KMS-11 (cell line): ENCODE measurements at regions not wholly inside any gene's neighbourhood (a gene's known extent, or its start where the extent isn't known, plus 50 kb on each side); places are given as distances from the start of the nearest gene placed in this dataset.

Source experiments
- H2AFZ ChIP-seq: fragments of 200-600 bp; sonication (generic); 2 replicates; pipeline ENCODE4 v1.6.1; 2016; ENCODE audit warnings: antibody characterized with exemption, mixed run types, low read depth
- H3K27ac ChIP-seq: fragments of 200-600 bp; sonication (generic); 2 replicates; pipeline ENCODE4 v1.6.1; 2016; ENCODE audit warnings: mild to moderate bottlenecking, mixed run types
- H3K27me3 ChIP-seq: fragments of 200-600 bp; sonication (generic); 2 replicates; pipeline ENCODE4 v1.6.1; 2017; ENCODE audit warnings: mild to moderate bottlenecking, low read depth, mixed run types, moderate library complexity; ENCODE audit not compliant: insufficient read depth
- H3K36me3 ChIP-seq: fragments of 200-600 bp; sonication (generic); 2 replicates; pipeline ENCODE4 v1.6.1; 2017; ENCODE audit warnings: mild to moderate bottlenecking, mixed run types; ENCODE audit not compliant: insufficient read depth
- H3K4me1 ChIP-seq: fragments of 200-600 bp; sonication (generic); 2 replicates; pipeline ENCODE4 v1.6.1; 2016; ENCODE audit warnings: mild to moderate bottlenecking, low read depth, mixed run types; ENCODE audit not compliant: poor library complexity, severe bottlenecking
- H3K4me2 ChIP-seq: fragments of 200-600 bp; sonication (generic); 2 replicates; pipeline ENCODE4 v1.7.0; 2016; ENCODE audit warnings: mild to moderate bottlenecking, mixed run types
- H3K4me3 ChIP-seq: fragments of 200-600 bp; sonication (generic); IDR thresholded peaks from 2 replicates; pipeline ENCODE4 v1.6.1; 2017; ENCODE audit warnings: low read depth, low read length, mixed read lengths; ENCODE audit not compliant: insufficient read depth
- H3K79me2 ChIP-seq: fragments of 200-600 bp; sonication (generic); 2 replicates; pipeline ENCODE4 v1.6.1; 2016; ENCODE audit warnings: low read depth, mixed run types; ENCODE audit not compliant: insufficient read depth
- H3K9ac ChIP-seq: fragments of 200-600 bp; sonication (generic); 2 replicates; pipeline ENCODE4 v1.6.1; 2016; ENCODE audit warnings: mild to moderate bottlenecking, mixed run types
- H4K20me1 ChIP-seq: fragments of 200-600 bp; sonication (generic); 2 replicates; pipeline ENCODE4 v1.6.1; 2016; ENCODE audit warnings: mild to moderate bottlenecking, mixed run types; ENCODE audit not compliant: insufficient read depth
- TF ChIP-seq, protein P1 (sequence below): fragments of 200-600 bp; sonication (generic); conservative IDR thresholded peaks from 2 replicates; pipeline ENCODE4 v1.6.1; 2017; ENCODE audit warnings: low read depth, mild to moderate bottlenecking, antibody characterized with exemption, low read length, moderate library complexity, mixed read lengths

- peaks cover 10% of the 10 kb centered on the region; the same call in 1 of the 2 replicates for H3K27me3 ChIP-seq
- H3K79me2 ChIP-seq = no peaks in the 10 kb centered on the region
- TF ChIP-seq, protein P1, sequence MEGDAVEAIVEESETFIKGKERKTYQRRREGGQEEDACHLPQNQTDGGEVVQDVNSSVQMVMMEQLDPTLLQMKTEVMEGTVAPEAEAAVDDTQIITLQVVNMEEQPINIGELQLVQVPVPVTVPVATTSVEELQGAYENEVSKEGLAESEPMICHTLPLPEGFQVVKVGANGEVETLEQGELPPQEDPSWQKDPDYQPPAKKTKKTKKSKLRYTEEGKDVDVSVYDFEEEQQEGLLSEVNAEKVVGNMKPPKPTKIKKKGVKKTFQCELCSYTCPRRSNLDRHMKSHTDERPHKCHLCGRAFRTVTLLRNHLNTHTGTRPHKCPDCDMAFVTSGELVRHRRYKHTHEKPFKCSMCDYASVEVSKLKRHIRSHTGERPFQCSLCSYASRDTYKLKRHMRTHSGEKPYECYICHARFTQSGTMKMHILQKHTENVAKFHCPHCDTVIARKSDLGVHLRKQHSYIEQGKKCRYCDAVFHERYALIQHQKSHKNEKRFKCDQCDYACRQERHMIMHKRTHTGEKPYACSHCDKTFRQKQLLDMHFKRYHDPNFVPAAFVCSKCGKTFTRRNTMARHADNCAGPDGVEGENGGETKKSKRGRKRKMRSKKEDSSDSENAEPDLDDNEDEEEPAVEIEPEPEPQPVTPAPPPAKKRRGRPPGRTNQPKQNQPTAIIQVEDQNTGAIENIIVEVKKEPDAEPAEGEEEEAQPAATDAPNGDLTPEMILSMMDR = no peak
- no peaks in the 10 kb centered on the region for H3K36me3 ChIP-seq
- H3K4me3 ChIP-seq = no peak overlapping the region
- H3K9ac ChIP-seq = no peak overlapping the region
- H2AFZ ChIP-seq = no peak overlapping the region
- H3K27ac ChIP-seq = no peak overlapping the region
- H4K20me1 ChIP-seq = no peaks in the 10 kb centered on the region
- H3K4me2 ChIP-seq = no peak overlapping the region
- H3K4me1 ChIP-seq = no peaks in the 10 kb centered on the region
Observed at GRCh38 chr2:240299710-240300068, 135.8 kb upstream of the GPC1 start.

DNA sequence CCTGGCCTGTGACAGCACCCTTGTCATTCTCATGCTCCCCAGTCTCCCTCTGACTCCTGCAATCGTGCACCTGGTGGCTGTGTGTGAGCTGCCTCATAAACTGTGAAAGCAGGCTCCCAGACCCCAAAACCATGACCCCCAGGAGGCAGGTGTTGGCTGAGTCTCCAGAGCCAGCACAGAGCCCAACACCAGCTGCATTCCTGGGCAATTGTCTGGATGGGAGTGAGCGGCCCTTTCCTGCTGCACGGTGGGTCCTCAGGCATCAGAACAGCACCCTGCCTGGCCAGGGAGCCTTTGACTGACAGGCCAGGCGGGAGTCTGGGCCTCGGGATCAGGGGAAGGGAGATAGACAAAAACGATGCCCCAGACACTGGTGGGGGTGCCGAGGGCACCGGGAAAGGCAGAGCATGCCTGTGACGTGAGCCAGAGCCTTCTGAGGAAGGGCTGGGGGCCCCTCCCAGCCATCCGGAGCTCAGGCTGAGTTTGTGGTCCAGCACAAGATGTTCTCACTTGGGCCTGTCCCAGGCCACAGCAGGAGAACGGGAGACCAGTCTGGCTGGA lies 135.1 kb upstream of the GPC1 start:
- H3K36me3 ChIP-seq = no peaks in the 10 kb centered on the region
- TF ChIP-seq, protein P1 = no peak
- H3K4me1 ChIP-seq = no peaks in the 10 kb centered on the region
- no peaks in the 10 kb centered on the region for H4K20me1 ChIP-seq
- no peak overlapping the region for H3K27ac ChIP-seq
- H3K27me3 ChIP-seq = peaks cover 5% of the 10 kb centered on the region; the same call in 1 of the 2 replicates
- H3K4me2 ChIP-seq = no peak overlapping the region
- no peak overlapping the region for H3K4me3 ChIP-seq
- H3K79me2 ChIP-seq = no peaks in the 10 kb centered on the region
- H2AFZ ChIP-seq = no peak overlapping the region
- no peak overlapping the region for H3K9ac ChIP-seq

GRCh38 chr2:240300840-240301239 lies 134.6 kb upstream of the GPC1 start:
- Histone ChIP-seq H3K4me1 (no peaks in the 10 kb centered on the region), H4K20me1 (no peaks in the 10 kb centered on the region), H3K27me3 (peaks cover 5% of the 10 kb centered on the region; the same call in 1 of the 2 replicates), H3K27ac (no peak overlapping the region), H3K79me2 (no peaks in the 10 kb centered on the region), H2AFZ (no peak overlapping the region), H3K4me3 (no peak overlapping the region), H3K36me3 (no peaks in the 10 kb centered on the region), H3K9ac (no peak overlapping the region), H3K4me2 (no peak overlapping the region)
- TF ChIP-seq, protein P1 = no peak

GRCh38 chr2:240301256-240301795 lies 134.1 kb upstream of the GPC1 start:
- Histone ChIP-seq H2AFZ (no peak overlapping the region), H3K4me3 (no peak overlapping the region), H3K79me2 (no peaks in the 10 kb centered on the region), H3K27me3 (peaks cover 5% of the 10 kb centered on the region; the same call in 1 of the 2 replicates), H3K4me1 (no peaks in the 10 kb centered on the region), H3K27ac (no peak overlapping the region), H3K9ac (no peak overlapping the region), H3K36me3 (no peaks in the 10 kb centered on the region), H3K4me2 (no peak overlapping the region), H4K20me1 (no peaks in the 10 kb centered on the region)
- TF ChIP-seq, protein P1 = no peak
